HFFc6 (cell line): ENCODE measurements at regions not wholly inside any gene's neighbourhood (a gene's known extent, or its start where the extent isn't known, plus 50 kb on each side); places are given as distances from the start of the nearest gene placed in this dataset.
"Not testable (repeated sequence)": the region's sequence is repeated elsewhere in the genome, so short reads cannot be mapped to it uniquely, and the experiment has no call there.

Source experiments
- DNase-seq: peaks from one replicate; pipeline ENCODE4 v3.0.0-alpha.2; 2018
- H3K27ac Mint-ChIP-seq: 2 replicates; pipeline ENCODE4 v1.8.0; 2020; ENCODE audit warnings: mild to moderate bottlenecking, mixed read lengths
- H3K27me3 Mint-ChIP-seq: 2 replicates; pipeline ENCODE4 v1.8.0; 2021; ENCODE audit warnings: mild to moderate bottlenecking, moderate library complexity, mixed read lengths; ENCODE audit not compliant: insufficient read depth
- H3K36me3 Mint-ChIP-seq: 2 replicates; pipeline ENCODE4 v1.8.0; 2021; ENCODE audit warnings: low read depth, mixed read lengths
- H3K4me1 Mint-ChIP-seq: 2 replicates; pipeline ENCODE4 v1.8.0; 2020; ENCODE audit warnings: low read depth, mixed read lengths
- H3K4me3 Mint-ChIP-seq: 2 replicates; pipeline ENCODE4 v1.8.0; 2020; ENCODE audit warnings: mild to moderate bottlenecking, moderate library complexity, mixed read lengths
- H3K9me3 Mint-ChIP-seq: 2 replicates; pipeline ENCODE4 v1.8.0; 2020; ENCODE audit warnings: mild to moderate bottlenecking, mixed read lengths
- TF ChIP-seq, protein P1 (sequence below): fragments of 200-600 bp; sonication (generic); IDR thresholded peaks from 2 replicates; pipeline ENCODE4 v1.5.0; 2021; ENCODE audit warnings: antibody characterized with exemption, mild to moderate bottlenecking

GRCh38 chr2:193843675-193844074 lies 1648.9 kb upstream of the TMEFF2 start:
- H3K36me3 Mint-ChIP-seq = no peaks in the 10 kb centered on the region
- no peak for DNase-seq
- peaks cover 8% of the 10 kb centered on the region for H3K9me3 Mint-ChIP-seq
- H3K27me3 Mint-ChIP-seq = no peaks in the 10 kb centered on the region
- no peak overlapping the region for H3K4me3 Mint-ChIP-seq
- TF ChIP-seq, protein P1, sequence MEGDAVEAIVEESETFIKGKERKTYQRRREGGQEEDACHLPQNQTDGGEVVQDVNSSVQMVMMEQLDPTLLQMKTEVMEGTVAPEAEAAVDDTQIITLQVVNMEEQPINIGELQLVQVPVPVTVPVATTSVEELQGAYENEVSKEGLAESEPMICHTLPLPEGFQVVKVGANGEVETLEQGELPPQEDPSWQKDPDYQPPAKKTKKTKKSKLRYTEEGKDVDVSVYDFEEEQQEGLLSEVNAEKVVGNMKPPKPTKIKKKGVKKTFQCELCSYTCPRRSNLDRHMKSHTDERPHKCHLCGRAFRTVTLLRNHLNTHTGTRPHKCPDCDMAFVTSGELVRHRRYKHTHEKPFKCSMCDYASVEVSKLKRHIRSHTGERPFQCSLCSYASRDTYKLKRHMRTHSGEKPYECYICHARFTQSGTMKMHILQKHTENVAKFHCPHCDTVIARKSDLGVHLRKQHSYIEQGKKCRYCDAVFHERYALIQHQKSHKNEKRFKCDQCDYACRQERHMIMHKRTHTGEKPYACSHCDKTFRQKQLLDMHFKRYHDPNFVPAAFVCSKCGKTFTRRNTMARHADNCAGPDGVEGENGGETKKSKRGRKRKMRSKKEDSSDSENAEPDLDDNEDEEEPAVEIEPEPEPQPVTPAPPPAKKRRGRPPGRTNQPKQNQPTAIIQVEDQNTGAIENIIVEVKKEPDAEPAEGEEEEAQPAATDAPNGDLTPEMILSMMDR = no peak
- H3K4me1 Mint-ChIP-seq = peaks cover 10% of the 10 kb centered on the region; the same call in 1 of the 2 replicates
- no peak overlapping the region for H3K27ac Mint-ChIP-seq

- Mint-ChIP-seq H3K27ac (no peak overlapping the region; the same call in 1 of the 2 replicates), H3K4me3 (no peak overlapping the region)
Measured at GRCh38 chr2:193841384-193842150, 1646.8 kb upstream of the TMEFF2 start.

GRCh38 chr2:193837111-193837738 lies 1642.5 kb upstream of the TMEFF2 start:
- Mint-ChIP-seq H3K36me3 (no peaks in the 10 kb centered on the region), H3K9me3 (peaks cover 30% of the 10 kb centered on the region), H3K4me3 (no peak overlapping the region), H3K27ac (no peak overlapping the region), H3K27me3 (no peaks in the 10 kb centered on the region), H3K4me1 (peaks cover 4% of the 10 kb centered on the region; the same call in 1 of the 2 replicates)
- TF ChIP-seq, protein P1 = no peak
- no peak for DNase-seq

More at GRCh38 chr2:193841384-193842150, 1646.8 kb upstream of the TMEFF2 start:
- peaks cover 4% of the 10 kb centered on the region; the same call in 1 of the 2 replicates for H3K4me1 Mint-ChIP-seq
- peaks cover 11% of the 10 kb centered on the region for H3K9me3 Mint-ChIP-seq
- TF ChIP-seq, protein P1 = no peak
- DNase-seq = peak; percentile 16
- H3K27me3 Mint-ChIP-seq = no peaks in the 10 kb centered on the region
- H3K36me3 Mint-ChIP-seq = no peaks in the 10 kb centered on the region

GRCh38 chr2:193836424-193837006 lies 1641.8 kb upstream of the TMEFF2 start:
- not testable (repeated sequence) for H3K27ac Mint-ChIP-seq, H3K4me1 Mint-ChIP-seq, DNase-seq, H3K36me3 Mint-ChIP-seq, H3K4me3 Mint-ChIP-seq, H3K27me3 Mint-ChIP-seq
- peaks cover 30% of the 10 kb centered on the region for H3K9me3 Mint-ChIP-seq

- not testable (repeated sequence) for H3K27me3 Mint-ChIP-seq, H3K27ac Mint-ChIP-seq, H3K4me3 Mint-ChIP-seq, H3K4me1 Mint-ChIP-seq, H3K36me3 Mint-ChIP-seq
- peak; percentile 15 for DNase-seq
- peaks cover 30% of the 10 kb centered on the region for H3K9me3 Mint-ChIP-seq
Measured at GRCh38 chr2:193833895-193834294, 1639.2 kb upstream of the TMEFF2 start.

- no peak overlapping the region for H3K4me3 Mint-ChIP-seq
- H3K9me3 Mint-ChIP-seq = peaks cover 15% of the 10 kb centered on the region
- TF ChIP-seq, protein P1 = no peak
- DNase-seq = peak; percentile 59
- no peaks in the 10 kb centered on the region for H3K27me3 Mint-ChIP-seq
- H3K4me1 Mint-ChIP-seq = no peaks in the 10 kb centered on the region
- no peak overlapping the region for H3K27ac Mint-ChIP-seq
- peaks cover 4% of the 10 kb centered on the region; the same call in 1 of the 2 replicates for H3K36me3 Mint-ChIP-seq
Measured at GRCh38 chr2:193824474-193824873, 1629.7 kb upstream of the TMEFF2 start.
